ENCODE measurements at regions not wholly inside any gene's neighbourhood (a gene's known extent, or its start where the extent isn't known, plus 50 kb on each side); places are given as distances from the start of the nearest gene placed in this dataset.

GRCh38 chr2:5493256-5493655 lies 198.9 kb upstream of the SOX11 start:
- no peak for TF ChIP-seq EZH2 (IDR thresholded peaks at IDR 0.05)
- no peak for TF ChIP-seq POLR2AphosphoS5 (IDR thresholded peaks at IDR 0.05; ENCODE audit: borderline replicate concordance, low read depth, low read length)
